HuH-7 (cell line): ENCODE measurements at regions not wholly inside any gene's neighbourhood (a gene's known extent, or its start where the extent isn't known, plus 50 kb on each side); places are given as distances from the start of the nearest gene placed in this dataset.
"Not testable (repeated sequence)": the region's sequence is repeated elsewhere in the genome, so short reads cannot be mapped to it uniquely, and the experiment has no call there.

Source experiments
- DNase-seq: peaks from one replicate; pipeline ENCODE4 v3.0.0; 2011; ENCODE audit warnings: low spot score

DNA sequence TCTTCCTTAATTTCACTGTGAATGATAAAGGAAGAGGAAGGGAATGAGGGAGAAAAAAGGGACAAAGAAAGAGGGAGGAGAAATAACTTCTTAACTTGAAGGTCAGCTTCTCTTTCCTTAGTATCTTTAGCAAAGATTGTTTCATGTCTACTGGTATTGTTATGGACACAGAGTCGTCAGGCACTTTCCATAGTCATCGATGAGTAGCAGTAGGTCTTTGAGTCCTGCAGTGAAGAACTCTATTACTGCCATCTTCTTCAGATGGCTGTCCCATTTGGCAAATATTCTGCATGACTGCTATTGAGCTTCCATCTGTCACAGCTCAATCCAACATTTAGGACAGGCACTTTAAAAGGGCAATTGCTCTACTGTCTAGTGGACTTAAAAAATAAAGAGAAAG, 2463.1 kb downstream of the PCDH9 start:
- no peak for DNase-seq

DNA sequence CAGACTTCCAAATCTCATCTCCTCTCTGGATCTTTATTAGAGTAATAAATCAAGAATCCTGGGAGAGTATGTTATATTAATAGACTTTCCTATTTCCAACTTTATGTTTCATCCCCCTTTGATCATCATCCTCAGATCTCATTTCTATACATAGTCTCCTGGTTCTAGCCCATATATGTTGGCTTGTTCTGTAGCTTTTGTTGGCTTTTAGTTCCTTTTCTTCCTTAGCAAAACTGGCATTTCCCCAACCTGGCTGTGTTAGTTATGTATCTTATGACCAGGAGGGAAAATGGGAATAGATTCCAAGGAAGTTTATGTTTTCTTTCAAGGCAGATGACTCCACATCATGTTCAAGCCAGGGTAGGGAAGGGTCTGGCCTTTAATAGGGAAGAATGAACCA, 2464.5 kb downstream of the PCDH9 start:
- no peak for DNase-seq

DNA sequence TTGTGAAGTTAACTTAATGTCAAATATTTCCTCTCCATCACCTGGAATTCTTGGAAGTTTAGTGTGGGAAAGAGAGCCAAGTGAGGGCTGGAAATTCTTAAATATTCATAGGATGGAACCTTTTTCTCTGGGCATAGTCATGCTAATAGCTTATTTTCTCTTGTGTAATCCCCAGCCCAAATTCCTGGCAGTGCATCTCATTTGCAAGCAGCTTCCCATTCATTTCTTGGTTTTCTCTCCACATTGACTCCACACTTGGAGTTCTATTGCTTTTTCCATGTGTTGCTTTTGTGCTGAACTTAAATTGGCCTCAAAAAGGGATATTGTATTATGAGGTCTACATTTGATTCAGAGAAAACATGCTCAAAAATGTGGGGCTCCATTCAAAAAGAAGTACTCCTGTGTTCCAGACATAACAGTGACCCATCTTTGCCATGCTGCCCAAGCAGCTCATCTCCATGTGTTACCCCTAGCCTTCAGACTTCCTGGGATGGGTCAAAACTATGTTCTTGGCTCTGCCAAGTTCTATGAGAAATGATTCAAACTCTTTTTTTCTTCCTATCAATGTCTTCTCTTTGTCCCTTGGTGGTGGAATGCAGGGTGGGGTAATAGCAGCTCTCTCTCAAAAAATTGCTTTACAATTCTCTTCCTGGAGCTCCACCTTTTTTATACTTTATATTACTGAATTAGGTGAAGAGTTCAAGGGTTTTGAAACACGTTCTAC, 2471.5 kb downstream of the PCDH9 start:
- no peak for DNase-seq

DNA sequence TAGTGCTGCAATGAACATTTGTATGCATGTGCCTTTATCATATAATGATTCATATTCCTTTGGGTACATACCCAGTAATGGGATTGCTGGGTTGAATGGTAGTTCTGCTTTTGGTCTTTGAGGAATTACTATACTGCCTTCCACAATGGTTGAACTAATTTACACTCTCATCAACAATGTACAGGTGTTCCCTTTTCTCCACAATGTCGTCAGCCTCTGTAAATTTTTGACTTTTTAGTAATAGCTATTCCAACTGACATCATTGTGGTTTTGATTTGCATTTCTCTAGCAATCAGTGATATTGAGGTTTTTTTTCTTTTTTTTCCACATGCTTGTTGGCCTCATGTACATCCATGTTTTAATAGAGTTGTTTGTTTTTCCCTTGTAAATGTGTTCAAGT, 2473.5 kb downstream of the PCDH9 start:
- DNase-seq: no peak

DNA sequence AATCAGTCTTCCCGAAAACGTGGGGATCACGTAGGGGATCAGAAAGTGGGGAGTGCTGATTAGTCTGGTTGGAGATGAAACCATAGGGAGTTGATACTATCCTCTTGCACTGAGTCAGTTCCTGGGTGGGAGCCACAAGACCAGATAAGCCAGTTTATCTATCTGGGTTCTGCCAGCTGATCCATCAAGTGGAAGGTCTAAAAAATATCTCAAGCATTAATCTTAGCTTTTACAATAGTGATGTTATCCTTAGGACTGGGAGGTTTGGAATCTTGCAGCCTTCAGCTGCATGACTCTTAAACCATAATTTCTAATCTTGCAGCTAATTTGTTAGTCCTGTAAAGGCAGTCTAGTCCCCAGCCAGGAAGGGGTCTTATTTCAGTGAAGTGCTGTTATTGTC, 2474.2 kb downstream of the PCDH9 start:
- DNase-seq: no peak

DNA sequence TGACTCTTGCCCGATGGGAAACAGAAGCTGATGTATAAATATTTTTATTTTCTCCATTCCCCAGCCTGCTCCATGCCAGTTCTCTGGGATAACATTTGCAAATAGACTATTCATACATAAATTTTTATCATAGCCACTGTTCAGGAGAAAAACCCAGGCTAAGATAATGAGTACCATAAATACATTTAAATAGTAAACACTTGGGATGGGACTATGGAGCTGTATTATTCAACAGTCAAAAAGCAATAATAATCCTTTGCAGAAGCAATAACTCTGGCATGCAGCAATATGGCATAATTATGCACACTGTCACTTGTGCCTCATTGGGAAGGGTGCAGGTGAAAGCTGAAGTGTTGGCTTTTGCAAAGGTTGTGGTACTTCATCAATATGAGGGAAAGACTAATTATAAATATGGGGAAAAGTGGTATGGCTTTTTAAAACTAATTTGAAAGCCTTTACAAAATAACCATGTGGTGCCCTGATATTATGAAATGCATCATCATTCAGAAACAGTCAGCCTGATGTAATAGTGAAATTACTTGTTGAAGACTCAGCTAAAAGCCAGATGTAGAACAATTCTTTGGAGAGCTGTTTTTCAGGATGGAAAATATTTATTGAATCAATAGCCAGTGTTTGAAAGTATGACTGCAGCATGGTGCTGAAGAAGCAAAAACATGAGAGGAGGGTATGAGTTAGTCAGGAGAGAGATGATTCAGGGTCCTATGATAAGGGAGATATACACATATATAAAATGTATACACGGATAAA, 2476.7 kb downstream of the PCDH9 start:
- no peak for DNase-seq

DNA sequence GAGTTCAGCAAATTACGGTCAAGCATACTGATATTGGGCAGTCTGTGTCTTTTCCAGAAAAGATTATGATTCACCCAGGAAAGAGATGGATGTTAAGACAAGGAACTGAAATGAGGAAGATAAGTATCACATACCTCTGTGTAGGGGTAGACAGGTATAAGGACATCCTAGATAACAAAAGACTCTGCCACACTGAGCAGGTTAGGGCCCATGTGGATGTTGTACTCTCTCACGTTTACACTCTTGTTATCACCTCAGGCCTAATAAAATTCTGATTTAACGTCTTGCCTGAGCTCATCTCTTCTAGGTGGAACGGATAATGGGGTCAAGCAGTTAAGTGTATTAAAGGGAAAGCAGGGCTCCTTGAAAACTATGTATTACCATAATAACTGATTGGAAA, 2480.8 kb downstream of the PCDH9 start:
- DNase-seq: no peak

DNA sequence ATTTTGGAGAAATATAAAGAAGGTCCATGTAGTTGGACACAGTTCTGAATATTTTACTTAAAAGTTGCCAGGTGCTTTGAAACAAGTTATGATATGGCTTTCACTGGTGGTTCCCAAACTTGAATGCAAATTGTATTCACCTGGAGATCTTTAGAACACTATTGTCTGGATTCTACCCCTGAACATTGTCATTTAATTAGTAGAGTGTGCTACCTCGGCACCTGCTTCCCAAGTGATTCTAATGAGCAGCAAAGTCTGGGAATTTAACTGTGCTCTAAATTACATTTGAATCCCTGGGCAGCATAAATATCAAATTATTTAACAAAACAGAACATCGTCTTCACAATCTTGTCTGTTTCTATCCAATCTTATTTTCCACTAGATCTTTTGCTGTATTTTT, 2483.3 kb downstream of the PCDH9 start:
- no peak for DNase-seq

DNA sequence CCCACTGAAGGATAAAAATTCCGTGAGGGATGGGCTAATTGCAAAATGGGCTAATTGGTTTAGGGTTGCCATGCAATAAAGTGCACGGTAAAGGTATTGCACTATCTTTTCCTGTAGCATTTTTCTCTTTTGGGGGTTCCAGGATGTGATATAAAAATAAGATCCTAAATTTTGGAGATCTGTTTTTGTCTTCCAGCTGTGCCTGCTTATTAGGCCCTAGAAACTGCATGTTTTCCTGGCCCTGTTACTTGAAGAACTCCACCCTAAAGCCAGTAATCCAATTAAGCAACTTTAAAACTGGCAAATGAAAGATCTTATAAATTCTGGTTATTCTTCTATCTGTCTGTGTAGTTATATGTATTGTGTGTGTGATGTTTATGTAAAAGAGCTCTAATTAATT, 2489.6 kb downstream of the PCDH9 start:
- DNase-seq: no peak

DNA sequence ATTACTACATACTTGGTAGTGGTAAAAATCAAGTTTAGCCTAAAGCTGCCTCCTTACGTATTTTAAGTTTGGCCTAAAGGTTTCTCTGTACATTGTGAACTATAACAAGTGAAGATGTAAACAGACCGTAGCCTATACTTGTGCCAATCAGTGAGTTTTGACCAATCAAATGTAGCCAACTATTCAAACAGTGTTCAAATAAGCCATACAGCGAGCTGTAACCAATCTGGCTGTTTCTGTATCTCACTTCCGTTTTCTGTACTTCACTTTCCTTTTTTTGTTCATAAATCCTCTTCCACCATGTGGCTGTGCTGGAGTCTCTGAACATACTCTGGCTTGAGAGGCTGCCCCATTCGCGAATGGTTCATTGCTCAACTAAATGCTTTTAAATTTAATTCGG, 2504.6 kb downstream of the PCDH9 start:
- DNase-seq: no peak

DNA sequence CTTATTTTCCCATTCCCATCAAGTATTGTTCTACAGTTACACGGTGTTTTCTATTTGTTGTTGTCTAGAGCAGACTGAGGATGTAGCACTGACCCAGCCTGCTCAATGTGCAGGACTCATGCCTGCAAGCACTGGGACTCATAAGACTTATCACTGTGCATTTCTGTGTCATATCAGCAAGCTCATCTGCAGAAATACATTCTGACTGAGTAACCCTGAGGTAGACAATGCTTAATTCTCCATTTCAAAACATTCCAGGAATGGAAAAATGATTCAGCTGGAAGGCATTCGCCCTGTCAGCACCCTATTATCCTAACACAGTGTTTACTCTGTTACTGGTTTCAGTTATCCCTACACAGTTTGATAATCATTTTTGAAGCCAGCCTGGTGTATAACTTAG, 2506.4 kb downstream of the PCDH9 start:
- DNase-seq: peak; percentile 3

DNA sequence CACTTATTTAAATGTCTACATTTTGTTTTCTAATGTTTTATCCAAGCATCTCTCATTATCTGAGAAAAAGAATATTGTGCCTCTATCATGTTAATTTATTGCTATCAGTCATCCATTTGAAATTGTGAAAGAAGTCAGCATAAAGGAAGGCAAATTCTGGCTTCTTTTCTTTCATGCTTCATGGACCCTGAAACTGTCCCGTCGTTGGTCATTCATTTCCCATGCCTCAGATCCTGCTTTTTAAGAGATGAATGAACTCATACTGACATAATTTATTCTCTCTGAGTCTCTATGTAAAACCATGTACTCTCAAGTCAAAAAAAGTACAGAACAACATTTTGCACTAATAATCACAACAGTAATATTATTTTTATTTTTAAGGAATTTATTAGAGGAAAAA, 2512.0 kb downstream of the PCDH9 start:
- no peak for DNase-seq

DNA sequence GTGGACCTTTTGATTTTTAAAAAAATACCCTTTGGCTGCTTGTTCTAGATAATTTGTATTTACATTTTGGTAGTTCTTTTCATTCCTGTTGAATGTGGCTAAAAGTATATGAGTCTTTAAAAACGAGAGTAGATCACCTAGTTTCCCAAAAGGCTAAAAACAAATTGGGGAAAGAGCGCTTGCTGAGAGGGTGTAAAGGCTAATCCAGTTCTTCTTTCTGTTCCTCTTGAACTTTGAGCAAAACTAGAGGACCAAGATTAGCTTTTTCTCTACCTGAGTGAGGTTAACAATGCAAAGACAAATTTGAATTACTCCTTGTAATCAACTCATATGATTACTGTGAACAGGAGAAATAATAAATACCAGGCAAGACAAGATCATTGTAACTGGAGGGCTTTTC, 2513.2 kb downstream of the PCDH9 start:
- no peak for DNase-seq

DNA sequence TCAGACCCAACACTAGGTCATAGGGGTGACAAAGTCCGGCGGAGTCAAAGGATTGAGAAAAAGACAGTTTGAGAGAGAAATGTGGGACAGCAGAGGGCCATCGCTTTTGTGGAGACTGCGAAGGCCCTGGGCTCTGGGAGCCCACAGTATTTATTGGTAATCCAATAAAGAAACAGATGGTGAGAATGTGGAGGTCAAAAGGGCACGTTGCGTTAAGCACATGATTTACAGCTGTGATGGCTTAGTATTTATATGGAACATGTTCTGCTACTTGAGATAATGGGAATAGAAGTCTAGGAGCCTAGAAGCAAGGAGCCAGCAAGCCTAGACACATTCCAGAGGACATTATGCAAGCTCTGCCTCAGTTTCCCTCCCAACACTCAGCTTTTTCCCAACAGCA, 2521.1 kb downstream of the PCDH9 start:
- no peak for DNase-seq

DNA sequence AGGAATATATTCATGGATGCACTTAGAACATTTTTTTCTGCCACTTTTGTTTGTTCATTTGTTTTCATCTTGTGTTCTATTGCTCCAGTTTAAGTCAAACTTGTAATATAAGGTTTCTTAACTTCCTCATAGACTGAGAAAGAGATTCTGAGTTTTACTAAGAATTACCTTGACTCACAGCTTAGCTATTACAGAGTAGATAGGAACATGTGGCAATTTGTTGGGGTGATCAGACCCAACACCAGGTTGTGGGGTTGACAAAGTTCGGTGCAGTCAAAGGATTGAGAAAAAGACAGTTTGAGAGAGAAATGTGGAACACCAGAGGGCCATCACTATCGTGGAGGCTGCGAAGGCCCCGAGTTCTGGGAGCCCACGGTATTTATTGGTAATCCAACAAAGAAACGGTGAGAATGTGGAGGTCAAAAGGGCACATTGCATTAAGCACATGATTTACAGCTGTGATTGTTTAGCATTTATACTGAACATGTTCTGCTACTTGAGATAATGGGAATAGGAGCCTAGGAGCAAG, 2526.0 kb downstream of the PCDH9 start:
- no peak for DNase-seq

DNA sequence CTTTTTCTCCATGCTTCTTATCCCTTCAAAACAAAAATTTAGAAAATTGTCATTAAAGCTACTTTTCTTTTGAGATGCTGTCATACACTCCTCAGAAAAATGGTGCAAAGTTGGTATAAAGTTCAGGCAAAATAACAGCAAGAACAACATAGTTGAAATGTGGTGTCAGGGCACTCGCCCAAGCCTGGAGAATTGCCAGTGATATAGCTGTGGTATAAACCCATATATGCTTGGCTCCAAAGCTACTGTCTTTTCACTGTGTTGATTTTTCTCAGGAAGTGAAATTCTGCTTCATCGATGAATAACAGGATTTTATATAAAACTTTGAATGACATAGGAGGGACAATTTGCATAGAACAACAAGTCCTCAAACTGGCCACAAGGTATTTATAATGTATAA, 2532.9 kb downstream of the PCDH9 start:
- no peak for DNase-seq

DNA sequence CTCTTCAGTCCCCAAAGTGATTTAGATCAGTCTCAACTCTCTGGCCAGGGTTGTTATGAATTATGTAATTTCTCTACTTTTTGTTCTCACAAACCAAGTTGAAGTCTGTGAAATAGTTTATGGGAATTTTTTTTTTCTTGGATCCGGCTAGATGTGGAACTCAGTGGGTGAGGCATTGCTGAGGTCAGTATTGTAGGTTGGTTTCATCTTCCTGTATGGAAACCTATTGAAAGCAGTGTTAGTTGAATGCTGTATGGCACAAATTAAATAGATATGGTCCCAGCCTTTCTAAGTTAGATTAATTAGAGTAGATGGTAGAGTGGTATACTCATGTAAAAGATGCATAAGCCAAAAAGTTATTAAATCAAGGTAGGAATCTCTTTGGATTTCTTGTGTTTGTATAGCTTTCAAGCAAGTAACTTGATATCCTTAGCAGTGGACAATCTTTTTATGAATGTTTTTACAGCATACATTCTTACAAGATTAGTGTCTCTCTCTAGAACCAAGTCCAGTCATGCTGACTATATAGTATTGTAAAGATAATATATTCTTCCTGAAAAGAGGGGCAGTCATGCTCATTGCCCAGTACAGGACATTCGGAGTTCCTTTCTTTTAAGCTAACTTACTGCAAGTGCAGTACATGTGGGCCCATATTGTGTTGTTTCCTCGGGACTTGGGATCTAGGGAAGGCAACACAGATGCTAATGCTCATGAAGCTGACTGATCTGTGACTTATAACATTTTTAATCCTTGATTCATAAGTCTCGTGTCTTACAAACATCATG, 2541.1 kb downstream of the PCDH9 start:
- no peak for DNase-seq

DNA sequence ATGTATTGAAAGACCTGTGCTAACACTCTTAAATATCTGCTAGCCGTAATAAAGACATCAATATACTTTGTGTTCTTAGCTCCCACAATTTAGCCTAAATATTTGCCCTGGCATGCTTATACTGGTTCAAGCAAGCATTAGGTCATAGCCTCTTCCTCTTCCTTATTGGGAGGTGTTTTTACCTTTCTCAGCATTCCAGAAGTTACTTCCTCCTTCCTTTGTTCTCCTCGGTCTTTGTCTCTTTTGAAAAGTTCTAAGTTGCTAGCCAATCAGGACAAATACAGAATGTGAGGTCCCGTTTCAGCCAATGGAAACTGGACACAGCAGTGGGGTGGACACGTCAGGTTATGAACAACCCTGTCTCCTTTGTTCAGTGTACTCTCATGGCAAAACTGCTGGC, 2543.6 kb downstream of the PCDH9 start:
- not testable (repeated sequence) for DNase-seq

DNA sequence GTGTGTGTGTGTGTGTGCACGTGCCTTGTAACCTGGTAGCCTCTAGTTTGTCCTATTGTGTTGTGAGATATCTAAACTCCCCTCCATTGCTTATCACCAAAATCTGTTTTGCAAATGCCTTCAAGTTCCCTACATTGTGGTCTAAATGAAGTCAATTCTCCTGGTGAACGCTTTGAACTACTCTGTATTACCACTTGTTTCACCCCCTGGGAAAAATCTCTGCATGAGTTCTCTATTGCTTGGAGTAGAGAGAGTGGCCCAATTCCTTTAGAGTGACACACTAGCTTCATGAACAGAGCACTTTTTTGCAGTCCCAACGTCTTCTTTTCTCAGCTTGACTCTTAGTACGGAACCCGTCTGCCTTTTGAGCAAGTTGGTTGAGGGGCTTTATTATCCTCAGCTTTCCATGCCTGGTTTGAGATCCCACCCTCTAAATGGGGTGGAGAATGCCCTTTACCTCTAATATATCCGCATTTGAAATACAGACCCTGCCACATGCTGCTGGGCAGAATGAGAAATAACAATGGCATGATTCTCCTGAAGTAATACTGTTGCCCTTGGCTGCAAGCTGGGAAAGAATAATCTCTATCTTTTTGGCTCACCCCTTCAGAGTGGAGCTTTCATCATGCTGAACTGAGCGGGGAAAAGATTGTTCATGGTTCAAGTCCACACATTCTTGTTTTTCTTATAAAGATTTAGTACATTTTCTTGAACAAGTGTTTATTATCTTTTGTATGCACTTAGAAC, 2545.3 kb downstream of the PCDH9 start:
- no peak for DNase-seq

DNA sequence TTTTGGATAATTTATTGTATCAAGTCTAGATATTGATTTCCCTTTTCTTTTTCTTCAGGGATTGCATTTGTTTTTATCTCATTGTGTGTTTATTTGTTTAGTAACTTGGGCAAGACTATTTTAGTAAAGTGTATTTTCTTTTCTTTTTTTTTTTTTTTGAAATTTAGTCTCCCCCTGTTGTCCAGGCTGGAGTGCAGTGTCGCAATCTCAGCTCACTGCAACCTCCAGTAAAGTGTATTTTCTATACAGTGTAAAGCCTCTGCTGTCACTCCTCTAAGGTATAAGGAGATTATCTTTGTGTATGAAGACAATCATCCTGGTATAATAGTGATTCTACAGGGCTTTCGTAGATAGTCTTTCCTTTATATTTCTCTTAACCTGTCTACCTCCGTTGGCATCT, 2546.0 kb downstream of the PCDH9 start:
- DNase-seq: no peak

DNA sequence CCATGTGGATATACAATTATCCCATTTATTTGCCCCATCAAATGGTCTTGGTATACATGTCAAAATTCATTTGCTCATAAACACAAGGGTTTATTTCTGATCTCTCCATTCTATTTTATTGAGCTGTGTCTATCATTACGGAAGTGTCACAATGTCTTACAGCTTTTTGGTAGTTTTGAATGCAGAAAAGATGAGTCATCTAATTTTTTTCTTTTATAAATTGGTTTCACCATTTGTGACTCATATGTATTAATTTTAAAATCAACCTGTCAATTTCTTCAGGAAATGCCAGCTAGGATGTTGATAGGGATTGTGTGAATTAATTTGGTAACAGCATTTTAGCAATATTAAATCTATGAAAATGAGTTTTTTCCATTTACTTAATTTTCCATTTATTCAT, 2549.4 kb downstream of the PCDH9 start:
- DNase-seq: no peak

DNA sequence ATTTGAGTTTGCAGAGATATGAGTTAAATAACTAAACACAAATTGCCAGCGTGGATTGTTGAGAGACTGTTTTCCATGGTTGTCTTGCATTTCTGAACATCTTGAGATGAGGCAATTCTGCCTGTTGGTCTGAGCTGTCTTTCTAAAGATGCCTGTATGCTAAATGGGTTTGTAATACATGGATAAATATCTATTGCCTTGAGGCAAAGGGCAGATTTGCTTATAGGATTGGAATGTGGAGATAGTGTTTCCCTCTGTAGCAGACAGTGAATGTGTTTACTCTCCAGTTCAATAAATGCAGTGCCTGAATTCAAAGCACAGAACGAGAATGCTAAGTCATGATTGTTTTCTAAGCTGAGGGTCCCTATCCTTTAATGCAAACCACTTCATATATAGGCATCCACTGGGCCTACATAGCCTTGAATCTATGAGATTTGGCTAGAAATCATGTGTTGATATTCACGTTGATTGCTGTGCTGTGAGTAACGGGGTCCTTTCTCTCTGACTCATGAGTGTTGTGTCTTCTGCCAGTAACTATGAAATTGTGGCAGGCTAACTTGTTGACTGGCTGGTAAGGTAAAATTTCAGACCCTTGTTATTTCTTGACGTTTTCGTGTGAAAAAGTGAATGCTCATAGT, 2554.8 kb downstream of the PCDH9 start:
- peak; percentile 23 for DNase-seq
